NT2/D1 (cell line): ENCODE measurements at regions not wholly inside any gene's neighbourhood (a gene's known extent, or its start where the extent isn't known, plus 50 kb on each side); places are given as distances from the start of the nearest gene placed in this dataset.

ENCODE experiments used
- DNase-seq: peaks from one replicate; pipeline ENCODE4 v3.0.0-alpha.2; 2011; ENCODE audit warnings: low read depth, low spot score
- H3K27me3 ChIP-seq: 2 replicates; pipeline ENCODE4 v1.6.0; 2011; ENCODE audit warnings: mild to moderate bottlenecking; ENCODE audit not compliant: insufficient read length, insufficient read depth
- H3K36me3 ChIP-seq: 2 replicates; pipeline ENCODE4 v1.6.1; 2011; ENCODE audit warnings: mild to moderate bottlenecking, low read length, mixed read lengths; ENCODE audit not compliant: insufficient read depth, insufficient read length
- H3K4me1 ChIP-seq: 2 replicates; pipeline ENCODE4 v1.5.1; 2011; ENCODE audit not compliant: insufficient read depth, insufficient read length
- H3K4me3 ChIP-seq: 2 replicates; pipeline ENCODE4 v1.5.1; 2011; ENCODE audit warnings: low read depth; ENCODE audit not compliant: insufficient read length
- H3K9ac ChIP-seq: 2 replicates; pipeline ENCODE4 v1.6.0; 2011; ENCODE audit warnings: low read depth; ENCODE audit not compliant: insufficient read length
- H3K9me3 ChIP-seq: 2 replicates; pipeline ENCODE4 v1.5.1; 2011; ENCODE audit warnings: mild to moderate bottlenecking, low read length; ENCODE audit not compliant: insufficient read depth
- SUZ12 ChIP-seq: IDR thresholded peaks from 2 replicates; pipeline ENCODE4 v1.6.1; 2011; ENCODE audit not compliant: insufficient read length, insufficient read depth; ENCODE audit errors: extremely low read depth
- YY1 ChIP-seq: IDR thresholded peaks from 2 replicates; pipeline ENCODE4 v1.6.1; 2011; ENCODE audit not compliant: insufficient read length, insufficient read depth
- ZNF274 ChIP-seq: IDR thresholded peaks from 2 replicates; pipeline ENCODE4 v1.6.1; 2011; ENCODE audit warnings: mild to moderate bottlenecking, low read depth, low read length

GRCh38 chr18:30072609-30073385 is 969.7 kb downstream of the DSC3 start:
- no peak for DNase-seq
- no peak for TF ChIP-seq YY1
- TF ChIP-seq SUZ12: no peak
- TF ChIP-seq ZNF274: no peak

GRCh38 chr18:30066288-30066687 is 976.3 kb downstream of the DSC3 start:
- no peak for DNase-seq
- no peaks in the 10 kb centered on the region for H3K9me3 ChIP-seq
- no peaks in the 10 kb centered on the region for H3K27me3 ChIP-seq
- no peaks in the 10 kb centered on the region for H3K36me3 ChIP-seq
- H3K9ac ChIP-seq: no peak overlapping the region
- no peak overlapping the region for H3K4me3 ChIP-seq
- TF ChIP-seq ZNF274: no peak
- no peak for TF ChIP-seq SUZ12
- H3K4me1 ChIP-seq: no peaks in the 10 kb centered on the region

More at GRCh38 chr18:30072609-30073385, 969.7 kb downstream of the DSC3 start:
- Histone ChIP-seq H3K9ac (no peak overlapping the region), H3K4me1 (no peaks in the 10 kb centered on the region), H3K9me3 (no peaks in the 10 kb centered on the region), H3K36me3 (no peaks in the 10 kb centered on the region), H3K4me3 (no peak overlapping the region), H3K27me3 (no peaks in the 10 kb centered on the region)

- Histone ChIP-seq H3K9me3 (no peaks in the 10 kb centered on the region), H3K36me3 (no peaks in the 10 kb centered on the region), H3K9ac (no peak overlapping the region), H3K4me3 (no peak overlapping the region), H3K27me3 (no peaks in the 10 kb centered on the region), H3K4me1 (no peaks in the 10 kb centered on the region)
- TF ChIP-seq ZNF274 (no peak), YY1 (no peak), SUZ12 (no peak)
- DNase-seq: no peak
Measured at GRCh38 chr18:30057398-30057797, 985.1 kb downstream of the DSC3 start.

GRCh38 chr18:30056528-30056927 is 986.0 kb downstream of the DSC3 start:
- Histone ChIP-seq H3K4me3 (no peak overlapping the region), H3K4me1 (no peaks in the 10 kb centered on the region), H3K36me3 (no peaks in the 10 kb centered on the region), H3K9ac (no peak overlapping the region), H3K9me3 (no peaks in the 10 kb centered on the region), H3K27me3 (no peaks in the 10 kb centered on the region)
- DNase-seq: no peak
- TF ChIP-seq ZNF274 (no peak), YY1 (no peak), SUZ12 (no peak)

- no peak overlapping the region for H3K9ac ChIP-seq
- no peak for TF ChIP-seq ZNF274
- no peak for TF ChIP-seq YY1
- TF ChIP-seq SUZ12: no peak
- H3K36me3 ChIP-seq: no peaks in the 10 kb centered on the region
- no peaks in the 10 kb centered on the region for H3K9me3 ChIP-seq
- H3K27me3 ChIP-seq: no peaks in the 10 kb centered on the region
- no peak overlapping the region for H3K4me3 ChIP-seq
- no peaks in the 10 kb centered on the region for H3K4me1 ChIP-seq
- DNase-seq: no peak
Measured at GRCh38 chr18:30044496-30044895, 998.0 kb downstream of the DSC3 start.

- TF ChIP-seq ZNF274: no peak
- TF ChIP-seq YY1: no peak
- no peak for TF ChIP-seq SUZ12
- H3K9me3 ChIP-seq: peaks cover 11% of the 10 kb centered on the region; the same call in 1 of the 2 replicates
- no peak overlapping the region for H3K9ac ChIP-seq
- no peaks in the 10 kb centered on the region for H3K36me3 ChIP-seq
- no peak for DNase-seq
- no peak overlapping the region for H3K4me3 ChIP-seq
- no peaks in the 10 kb centered on the region for H3K27me3 ChIP-seq
- no peaks in the 10 kb centered on the region for H3K4me1 ChIP-seq
Measured at GRCh38 chr18:30039201-30039600, 1003.3 kb downstream of the DSC3 start.

GRCh38 chr18:30034818-30035217 is 1007.7 kb downstream of the DSC3 start:
- DNase-seq: no peak
- Histone ChIP-seq H3K9me3 (peaks cover 11% of the 10 kb centered on the region; the same call in 1 of the 2 replicates), H3K4me1 (no peaks in the 10 kb centered on the region), H3K4me3 (no peak overlapping the region), H3K27me3 (no peaks in the 10 kb centered on the region), H3K9ac (no peak overlapping the region), H3K36me3 (no peaks in the 10 kb centered on the region)
- no peak for TF ChIP-seq SUZ12
- no peak for TF ChIP-seq YY1
- no peak for TF ChIP-seq ZNF274
